Liver (tissue), 8 donors: ENCODE measurements at regions not wholly inside any gene's neighbourhood (a gene's known extent, or its start where the extent isn't known, plus 50 kb on each side); places are given as distances from the start of the nearest gene placed in this dataset.

Experiments used
- DNase-seq: peaks from one replicate; pipeline ENCODE4 v3.0.0-alpha.2; 2017; ENCODE audit warnings: low spot score
- H3K27ac ChIP-seq, 2 donors: one replicate each; pipeline ENCODE4 v1.7.0; 2013; ENCODE audit warnings: inconsistent platforms in 2 of 2, low read length in 2 of 2, control low read depth in 1 of 2, low read depth in 1 of 2, mild to moderate bottlenecking in 1 of 2
- H3K27me3 ChIP-seq, 4 donors: one replicate each; pipeline versions ENCODE4 v1.6.1 to v1.7.0; 2013; ENCODE audit warnings: low read length in 3 of 4, inconsistent platforms in 1 of 4, mild to moderate bottlenecking in 1 of 4, moderate library complexity in 1 of 4; ENCODE audit not compliant: control insufficient read depth in 4 of 4, insufficient read depth in 4 of 4
- H3K36me3 ChIP-seq, 4 donors: one replicate each; pipeline versions ENCODE4 v1.6.1 to v1.7.0; 2013; ENCODE audit warnings: low read length in 3 of 4, mild to moderate bottlenecking in 3 of 4, low read depth in 1 of 4, moderate library complexity in 1 of 4; ENCODE audit not compliant: control insufficient read depth in 4 of 4, insufficient read depth in 3 of 4
- H3K4me1 ChIP-seq, 4 donors: one replicate each; pipeline versions ENCODE4 v1.6.1 to v1.7.0; 2013; ENCODE audit warnings: low read length in 3 of 4, mild to moderate bottlenecking in 3 of 4, moderate library complexity in 1 of 4; ENCODE audit not compliant: control insufficient read depth in 4 of 4, insufficient read depth in 4 of 4
- H3K4me3 ChIP-seq, 3 donors: one replicate each; pipeline versions ENCODE4 v1.6.1 to v1.7.0; 2013; ENCODE audit warnings: low read length in 3 of 3, control low read depth in 1 of 3, low read depth in 1 of 3, mild to moderate bottlenecking in 1 of 3
- H3K9ac ChIP-seq, 2 donors: one replicate each; pipeline ENCODE4 v1.7.0; 2013; ENCODE audit warnings: low read length in 2 of 2, mild to moderate bottlenecking in 2 of 2, moderate library complexity in 2 of 2, control low read depth in 1 of 2, low read depth in 1 of 2
- H3K9me3 ChIP-seq, 4 donors: one replicate each; pipeline versions ENCODE4 v1.6.1 to v1.7.0; 2013; ENCODE audit warnings: low read length in 3 of 4; ENCODE audit not compliant: control insufficient read depth in 4 of 4
- ATF3 ChIP-seq: IDR thresholded peaks from 2 replicates; pipeline ENCODE4 v1.6.1; 2016; ENCODE audit warnings: antibody characterized with exemption
- CTCF ChIP-seq: fragments of 150-350 bp; IDR thresholded peaks from 2 replicates; pipeline ENCODE4 v1.5.1; 2017; ENCODE audit warnings: improper control_type of control experiment, low read depth, low read length; ENCODE audit not compliant: missing input control
- FOXA1 ChIP-seq: IDR thresholded peaks from 2 replicates; pipeline ENCODE4 v1.6.1; 2016; ENCODE audit warnings: antibody characterized with exemption
- FOXA2 ChIP-seq: IDR thresholded peaks from 2 replicates; pipeline ENCODE4 v1.6.1; 2016; ENCODE audit warnings: antibody characterized with exemption
- GABPA ChIP-seq, 2 donors: IDR thresholded peaks in 1 of 2; conservative IDR thresholded peaks in 1 of 2; 2 replicates each; pipeline ENCODE4 v1.6.1; 2016; ENCODE audit warnings: antibody characterized with exemption in 2 of 2, mild to moderate bottlenecking in 1 of 2, moderate library complexity in 1 of 2
- HNF4A ChIP-seq, 2 donors: conservative IDR thresholded peaks; 2 replicates each; pipeline ENCODE4 v1.6.1; 2016; ENCODE audit warnings: antibody characterized with exemption in 2 of 2, mild to moderate bottlenecking in 2 of 2
- HNF4G ChIP-seq: IDR thresholded peaks from 2 replicates; pipeline ENCODE4 v1.6.1; 2016; ENCODE audit warnings: antibody characterized with exemption
- NR2F2 ChIP-seq: IDR thresholded peaks from 2 replicates; pipeline ENCODE4 v1.6.1; 2016; ENCODE audit warnings: antibody characterized with exemption
- RAD21 ChIP-seq, 2 donors: IDR thresholded peaks; 2 replicates each; pipeline ENCODE4 v1.6.1; 2016; ENCODE audit warnings: antibody characterized with exemption in 2 of 2, mild to moderate bottlenecking in 2 of 2
- SP1 ChIP-seq: IDR thresholded peaks from 2 replicates; pipeline ENCODE4 v1.6.1; 2018; ENCODE audit warnings: antibody characterized with exemption, mild to moderate bottlenecking
- TAF1 ChIP-seq: conservative IDR thresholded peaks from 2 replicates; pipeline ENCODE4 v1.6.1; 2016; ENCODE audit warnings: antibody characterized with exemption, mild to moderate bottlenecking
- ZBTB33 ChIP-seq: IDR thresholded peaks from 2 replicates; pipeline ENCODE4 v1.6.1; 2016; ENCODE audit warnings: antibody characterized with exemption
- WGBS: extraction: QIAGEN DNeasy Blood & Tissue Kit; methylation state at CpG from one replicate; pipeline ENCODE4 v1.1.7; 2013; 5-methylcytosine and 5-hydroxymethylcytosine counted together
- donor health status: healthy.
- donor health status: healthy.
- donor health status: healthy.
- donor health status: healthy.
- donor health status: healthy.

- TF ChIP-seq FOXA2, result no peak
- TF ChIP-seq RAD21 (IDR thresholded peaks at IDR 0.05), result no peak
- TF ChIP-seq HNF4A (conservative IDR thresholded peaks at IDR 0.05), result no peak
- TF ChIP-seq CTCF, result no peak
- no peak for TF ChIP-seq FOXA1
- no peak for TF ChIP-seq SP1
- TF ChIP-seq HNF4G, result no peak
- no peak for TF ChIP-seq ATF3
- no peak for TF ChIP-seq GABPA (IDR thresholded peaks at IDR 0.05 in 1 of 2, conservative IDR thresholded peaks at IDR 0.05 in 1 of 2)
- no peak for TF ChIP-seq NR2F2
- H3K4me1 ChIP-seq, result no peaks in the 10 kb centered on the region
- no peaks in the 10 kb centered on the region for H3K27me3 ChIP-seq
- H3K9ac ChIP-seq, result no peak overlapping the region
- H3K9me3 ChIP-seq, result peaks cover 2 to 10% (median 6%) of the 10 kb centered on the region in 4 donors
- no peak overlapping the region for H3K4me3 ChIP-seq
- no peak overlapping the region for H3K27ac ChIP-seq
- no peaks in the 10 kb centered on the region for H3K36me3 ChIP-seq
- DNase-seq, result no peak
These were observed 495.1 kb upstream of the FRG1 start for GRCh38 chr4:189445613-189446012.

GRCh38 chr4:189463734-189464133 is 476.9 kb upstream of the FRG1 start:
- no peaks in the 10 kb centered on the region for H3K36me3 ChIP-seq
- H3K4me1 ChIP-seq, result no peaks in the 10 kb centered on the region
- peaks cover 0 to 3% (median 0%) of the 10 kb centered on the region in 4 donors for H3K27me3 ChIP-seq
- H3K9me3 ChIP-seq, result no peaks in the 10 kb centered on the region
- 85% methylated on average over 12 of the region's 12 CpGs for WGBS
- no peak for TF ChIP-seq RAD21 (IDR thresholded peaks at IDR 0.05)
- TF ChIP-seq ZBTB33, result no peak
- no peak for TF ChIP-seq SP1
- no peak for TF ChIP-seq ATF3
- no peak for TF ChIP-seq FOXA2
- no peak for TF ChIP-seq TAF1
- no peak for TF ChIP-seq HNF4G
- no peak for TF ChIP-seq NR2F2
- no peak for TF ChIP-seq CTCF
- no peak for TF ChIP-seq FOXA1
- no peak overlapping the region for H3K27ac ChIP-seq
- DNase-seq, result no peak
- no peak overlapping the region for H3K4me3 ChIP-seq
- H3K9ac ChIP-seq, result no peak overlapping the region
